Transverse colon (tissue), 4 donors: ENCODE measurements at regions not wholly inside any gene's neighbourhood (a gene's known extent, or its start where the extent isn't known, plus 50 kb on each side); places are given as distances from the start of the nearest gene placed in this dataset.
"Not testable (repeated sequence)": the region's sequence is repeated elsewhere in the genome, so short reads cannot be mapped to it uniquely, and the experiment has no call there.

Experiments used
- DNase-seq: peaks from one replicate; pipeline ENCODE4 v3.0.0-alpha.2; 2019
- H3K27ac ChIP-seq, 4 donors: fragments of 200-600 bp; sonication (generic); 2 replicates each; pipeline ENCODE4 v1.5.1; 2016 to 2018; ENCODE audit warnings: inconsistent platforms in 4 of 4
- H3K27me3 ChIP-seq: fragments of 200-600 bp; sonication (generic); 2 replicates; pipeline ENCODE4 v1.5.1; 2017; ENCODE audit warnings: inconsistent platforms
- H3K36me3 ChIP-seq, 4 donors: fragments of 200-600 bp; sonication (generic); 2 replicates each; pipeline ENCODE4 v1.5.1; 2017 to 2019; ENCODE audit warnings: inconsistent platforms in 4 of 4
- H3K4me1 ChIP-seq, 4 donors: fragments of 200-600 bp; sonication (generic); 2 replicates each; pipeline ENCODE4 v1.5.1; 2017 to 2020; ENCODE audit warnings: inconsistent platforms in 4 of 4
- H3K4me3 ChIP-seq, 4 donors: fragments of 200-600 bp; sonication (generic); 1 replicate in 1 of 4; 2 replicates in 3 of 4; pipeline versions ENCODE4 v1.5.1 to v1.6.1; 2017 to 2019; ENCODE audit warnings: inconsistent platforms in 4 of 4
- H3K9me3 ChIP-seq, 2 donors: fragments of 200-600 bp; sonication (generic); 2 replicates each; pipeline ENCODE4 v1.5.1; 2017 to 2019; ENCODE audit warnings: inconsistent platforms in 2 of 2
- EP300 ChIP-seq: sonication (generic); formaldehyde crosslinking; IDR thresholded peaks from one replicate; pipeline ENCODE4 v1.6.1; 2017; ENCODE audit warnings: antibody characterized with exemption, low read depth
- POLR2A ChIP-seq: fragments of 450-650 bp; IDR thresholded peaks from one replicate; pipeline ENCODE4 v1.6.1; 2016; ENCODE audit warnings: antibody characterized with exemption, mild to moderate bottlenecking, moderate library complexity
- POLR2AphosphoS5 ChIP-seq, 3 donors: sonication (generic); formaldehyde crosslinking; IDR thresholded peaks; one replicate each; pipeline ENCODE4 v1.6.1; 2016; ENCODE audit warnings: antibody characterized with exemption in 3 of 3
- WGBS, 2 donors: methylation state at CpG; one replicate each; pipeline ENCODE4 v1.1.5; 2018; ENCODE audit warnings: low coverage in 1 of 2; 5-methylcytosine and 5-hydroxymethylcytosine counted together
- in situ Hi-C, 4 donors: fragments of 200-750 bp; cut with MboI; loops; one replicate each; pipeline versions ENCODE4 v1.15.0 to v1.15.1; 2017; ENCODE audit warnings: low sequenced_read_pairs in 3 of 4, low pct_ligation_motif_present in 1 of 4, low pct_unique_long_range_greater_than_20kb in 1 of 4
- intact Hi-C: fragments of 100-400 bp; cut with DNase I; formaldehyde crosslinking; loops from one replicate; pipeline ENCODE4 v1.15.1; 2023; ENCODE audit warnings: low total_unique reads
- TF ChIP-seq, protein P1 (sequence below), 5 experiments: fragments of 200-600 bp in 3 of 5; fragments of 450-650 bp in 2 of 5; sonication (generic) in 3 of 5; IDR thresholded peaks; 1 replicate in 2 of 5; 2 replicates in 3 of 5; pipeline ENCODE4 v1.5.1; 2016 to 2017; ENCODE audit warnings: antibody characterized with exemption in 5 of 5, inconsistent platforms in 3 of 5, mild to moderate bottlenecking in 2 of 5, moderate library complexity in 1 of 5

DNA sequence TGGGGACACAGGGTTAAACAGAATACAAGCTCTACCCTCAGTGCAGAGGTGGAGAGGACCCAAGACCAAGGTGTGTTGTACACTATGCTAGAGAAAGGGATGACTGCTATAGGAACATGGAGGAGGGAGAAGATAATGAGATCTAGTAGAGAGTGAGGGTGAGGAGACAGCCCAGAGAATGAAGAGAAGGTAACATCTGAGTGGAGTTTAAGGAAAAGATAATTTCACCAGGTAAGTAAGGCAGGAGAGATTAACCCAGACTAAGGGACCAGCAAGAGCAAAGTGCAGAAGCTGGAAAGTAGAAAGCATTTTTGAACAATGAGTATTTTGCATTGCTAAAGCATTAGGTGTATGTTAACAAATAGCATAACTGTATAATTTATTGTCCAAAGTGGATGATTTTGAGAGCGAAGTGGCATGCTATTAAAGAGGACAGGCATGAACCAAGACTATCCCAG lies 128.8 kb downstream of the RASSF10 start:
- in situ Hi-C loops (no loop called here), intact Hi-C loops (no loop called here)
- no peak overlapping the region for H3K27ac ChIP-seq
- no peaks in the 10 kb centered on the region for H3K36me3 ChIP-seq
- WGBS, 2 donors = 44 to 89% methylated on average over 1 of the region's 1 CpG
- no peaks in the 10 kb centered on the region for H3K27me3 ChIP-seq
- no peaks in the 10 kb centered on the region for H3K9me3 ChIP-seq
- H3K4me1 ChIP-seq = peaks cover 0 to 24% (median 11%) of the 10 kb centered on the region in 4 donors
- H3K4me3 ChIP-seq = no peak overlapping the region
- no peak for DNase-seq
- TF ChIP-seq EP300 = no peak
- TF ChIP-seq POLR2A = no peak
- TF ChIP-seq POLR2AphosphoS5 (IDR thresholded peaks at IDR 0.05) = no peak
- TF ChIP-seq, protein P1, sequence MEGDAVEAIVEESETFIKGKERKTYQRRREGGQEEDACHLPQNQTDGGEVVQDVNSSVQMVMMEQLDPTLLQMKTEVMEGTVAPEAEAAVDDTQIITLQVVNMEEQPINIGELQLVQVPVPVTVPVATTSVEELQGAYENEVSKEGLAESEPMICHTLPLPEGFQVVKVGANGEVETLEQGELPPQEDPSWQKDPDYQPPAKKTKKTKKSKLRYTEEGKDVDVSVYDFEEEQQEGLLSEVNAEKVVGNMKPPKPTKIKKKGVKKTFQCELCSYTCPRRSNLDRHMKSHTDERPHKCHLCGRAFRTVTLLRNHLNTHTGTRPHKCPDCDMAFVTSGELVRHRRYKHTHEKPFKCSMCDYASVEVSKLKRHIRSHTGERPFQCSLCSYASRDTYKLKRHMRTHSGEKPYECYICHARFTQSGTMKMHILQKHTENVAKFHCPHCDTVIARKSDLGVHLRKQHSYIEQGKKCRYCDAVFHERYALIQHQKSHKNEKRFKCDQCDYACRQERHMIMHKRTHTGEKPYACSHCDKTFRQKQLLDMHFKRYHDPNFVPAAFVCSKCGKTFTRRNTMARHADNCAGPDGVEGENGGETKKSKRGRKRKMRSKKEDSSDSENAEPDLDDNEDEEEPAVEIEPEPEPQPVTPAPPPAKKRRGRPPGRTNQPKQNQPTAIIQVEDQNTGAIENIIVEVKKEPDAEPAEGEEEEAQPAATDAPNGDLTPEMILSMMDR (IDR thresholded peaks at IDR 0.05) = no peak

- H3K4me3 ChIP-seq, H3K36me3 ChIP-seq, DNase-seq, intact Hi-C loops, H3K27me3 ChIP-seq, H3K27ac ChIP-seq, H3K9me3 ChIP-seq, in situ Hi-C loops: not testable (repeated sequence)
- H3K4me1 ChIP-seq = peaks cover 0 to 33% (median 14%) of the 10 kb centered on the region in 4 donors
- WGBS, 2 donors = 91 to 93% methylated on average over 1 of the region's 1 CpG
Observed at GRCh38 chr11:13139085-13139484, 130.0 kb downstream of the RASSF10 start.

GRCh38 chr11:13140028-13140870 lies 131.1 kb downstream of the RASSF10 start:
- H3K4me1 ChIP-seq = peaks cover 0 to 33% (median 14%) of the 10 kb centered on the region in 4 donors
- H3K27me3 ChIP-seq = no peaks in the 10 kb centered on the region
- WGBS, 2 donors = 20 to 23% methylated on average over 7 of the region's 7 CpGs
- no peak overlapping the region for H3K4me3 ChIP-seq
- H3K27ac ChIP-seq = peak overlapping the region; percentile 47 to 81 (median 78)
- TF ChIP-seq EP300 (no peak), POLR2AphosphoS5 (IDR thresholded peaks at IDR 0.05) (peak in 2 of 3 donors; percentile 28 to 68)
- intact Hi-C loops = no loop called here
- in situ Hi-C loops = no loop called here
- peak; percentile 77 for DNase-seq
- H3K36me3 ChIP-seq = no peaks in the 10 kb centered on the region
- no peaks in the 10 kb centered on the region for H3K9me3 ChIP-seq

DNA sequence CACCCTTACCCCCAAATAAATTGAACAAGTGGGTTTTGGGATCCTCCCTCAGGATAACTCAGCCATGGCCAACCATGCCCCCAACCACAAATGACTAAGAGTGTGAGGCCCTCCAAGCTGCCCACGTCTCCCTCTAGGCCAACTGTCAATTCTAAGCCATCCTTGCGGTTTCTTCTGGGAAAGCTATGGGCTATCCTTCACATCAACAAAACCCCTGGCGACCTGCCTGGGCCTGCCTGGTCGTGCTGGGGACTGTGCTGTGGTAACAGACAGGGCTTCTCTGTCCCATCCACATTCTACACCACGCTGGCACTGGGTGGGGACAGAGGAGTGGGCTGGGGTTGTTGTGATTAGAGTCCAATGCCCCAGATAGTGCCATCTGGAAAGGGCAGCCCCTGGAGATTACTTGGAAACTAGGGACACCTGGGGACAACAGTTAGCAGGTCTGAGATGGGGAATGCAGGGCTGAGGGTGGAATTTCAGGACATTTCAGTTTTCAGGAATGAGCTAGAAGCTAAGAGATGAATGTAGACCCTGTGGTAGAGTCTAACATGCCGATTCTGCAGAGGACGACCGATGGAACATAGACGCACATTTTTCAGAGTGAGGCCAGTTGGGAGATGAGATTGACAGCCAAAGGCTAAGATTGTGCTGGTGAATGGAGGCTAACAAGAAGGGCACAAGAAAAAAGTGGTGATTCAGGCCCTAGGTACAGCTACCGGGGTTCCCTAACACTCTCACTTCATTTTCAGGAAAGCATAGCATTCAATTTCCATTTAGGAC lies 131.9 kb downstream of the RASSF10 start:
- H3K27ac ChIP-seq = peak overlapping the region; percentile 47 to 81 (median 78)
- H3K4me1 ChIP-seq = peaks cover 0 to 33% (median 14%) of the 10 kb centered on the region in 4 donors
- H3K36me3 ChIP-seq = no peaks in the 10 kb centered on the region
- WGBS, 2 donors = 66 to 100% methylated on average over 5 to 10 of the region's 10 CpGs
- H3K9me3 ChIP-seq = no peaks in the 10 kb centered on the region
- intact Hi-C loops = no loop called here
- TF ChIP-seq EP300 (no peak), POLR2A (no peak), POLR2AphosphoS5 (IDR thresholded peaks at IDR 0.05) (no peak)
- TF ChIP-seq, protein P1 (IDR thresholded peaks at IDR 0.05) = no peak
- no peaks in the 10 kb centered on the region for H3K27me3 ChIP-seq
- in situ Hi-C loops = no loop called here
- peak; percentile 24 for DNase-seq
- no peak overlapping the region for H3K4me3 ChIP-seq
